Esophagus squamous epithelium (tissue), 5 donors: ENCODE measurements at regions not wholly inside any gene's neighbourhood (a gene's known extent, or its start where the extent isn't known, plus 50 kb on each side); places are given as distances from the start of the nearest gene placed in this dataset.

Source experiments
- DNase-seq: peaks from one replicate; lab custom pipeline; 2025; lab: John Stamatoyannopoulos, UW
- H3K27ac ChIP-seq, 4 donors: fragments of 200-600 bp; sonication (generic); one replicate each; pipeline ENCODE4 v1.5.1; 2016 to 2019; ENCODE audit warnings: mild to moderate bottlenecking in 1 of 4
- H3K27me3 ChIP-seq, 4 donors: fragments of 200-600 bp; sonication (generic); 1 replicate in 3 of 4; 2 replicates in 1 of 4; pipeline versions ENCODE4 v1.5.1 to v1.6.0; 2017 to 2021; ENCODE audit warnings: antibody characterized with exemption in 1 of 4
- H3K36me3 ChIP-seq, 3 donors: fragments of 200-600 bp; sonication (generic); one replicate each; pipeline ENCODE4 v1.5.1; 2016 to 2019
- H3K4me1 ChIP-seq, 3 donors: fragments of 200-600 bp; sonication (generic); one replicate each; pipeline ENCODE4 v1.5.1; 2017 to 2019
- H3K4me3 ChIP-seq, 4 donors: fragments of 200-600 bp; sonication (generic); 1 replicate in 3 of 4; 2 replicates in 1 of 4; pipeline ENCODE4 v1.5.1; 2016 to 2019; ENCODE audit warnings: mild to moderate bottlenecking in 2 of 4, moderate library complexity in 1 of 4
- H3K9me3 ChIP-seq, 3 donors: fragments of 200-600 bp; sonication (generic); one replicate each; pipeline ENCODE4 v1.5.1; 2016 to 2019
- CTCF ChIP-seq, 6 experiments: fragments of 450-650 bp in 4 of 6; fragments of 200-600 bp in 2 of 6; sonication (generic) in 2 of 6; IDR thresholded peaks; one replicate each; pipeline ENCODE4 v1.5.1; 2016 to 2019; ENCODE audit warnings: antibody characterized with exemption in 6 of 6, mild to moderate bottlenecking in 4 of 6, moderate library complexity in 4 of 6
- POLR2A ChIP-seq, 4 donors: fragments of 450-650 bp; IDR thresholded peaks; one replicate each; pipeline ENCODE4 v1.6.1; 2017; ENCODE audit warnings: antibody characterized with exemption in 4 of 4, mild to moderate bottlenecking in 4 of 4, moderate library complexity in 3 of 4
- WGBS, 2 donors: methylation state at CpG; one replicate each; pipeline ENCODE4 v1.1.5; 2018; 5-methylcytosine and 5-hydroxymethylcytosine counted together
- intact Hi-C: fragments of 100-400 bp; cut with DNase I; formaldehyde crosslinking; loops from one replicate; pipeline ENCODE4 v1.15.0; 2022
- donor health status: DM: yes; HTN: yes; CAD: no.

- intact Hi-C loops = no loop called here
- H3K27me3 ChIP-seq = no peaks in the 10 kb centered on the region
- H3K36me3 ChIP-seq = no peaks in the 10 kb centered on the region
- H3K4me3 ChIP-seq = no peak overlapping the region
- no peaks in the 10 kb centered on the region for H3K4me1 ChIP-seq
- H3K27ac ChIP-seq = no peak overlapping the region
- H3K9me3 ChIP-seq = no peaks in the 10 kb centered on the region
- no peak for TF ChIP-seq CTCF (IDR thresholded peaks at IDR 0.05)
- TF ChIP-seq POLR2A (IDR thresholded peaks at IDR 0.05) = no peak
- no peak for DNase-seq
- WGBS, 2 donors = 8 to 33% methylated on average over 3 to 4 of the region's 4 CpGs
These were observed 276.2 kb upstream of the SLC24A2 start for GRCh38 chr9:20065046-20065445.

GRCh38 chr9:20054734-20055133, 265.9 kb upstream of the SLC24A2 start:
- H3K4me1 ChIP-seq = no peaks in the 10 kb centered on the region
- no peak for TF ChIP-seq POLR2A (IDR thresholded peaks at IDR 0.05)
- TF ChIP-seq CTCF (IDR thresholded peaks at IDR 0.05) = no peak
- DNase-seq = no peak
- 58 to 100% methylated on average over 1 of the region's 1 CpG for WGBS, 2 donors
- no peaks in the 10 kb centered on the region for H3K27me3 ChIP-seq
- intact Hi-C loops = no loop called here
- H3K9me3 ChIP-seq = no peaks in the 10 kb centered on the region
- H3K27ac ChIP-seq = no peak overlapping the region
- H3K4me3 ChIP-seq = no peak overlapping the region
- no peaks in the 10 kb centered on the region for H3K36me3 ChIP-seq

- H3K9me3 ChIP-seq = no peaks in the 10 kb centered on the region
- H3K27me3 ChIP-seq = no peaks in the 10 kb centered on the region
- no peak overlapping the region for H3K4me3 ChIP-seq
- intact Hi-C loops = no loop called here
- H3K4me1 ChIP-seq = no peaks in the 10 kb centered on the region
- 85 to 97% methylated on average over 4 of the region's 4 CpGs for WGBS, 2 donors
- no peak overlapping the region for H3K27ac ChIP-seq
- TF ChIP-seq CTCF (IDR thresholded peaks at IDR 0.05) = no peak
- TF ChIP-seq POLR2A (IDR thresholded peaks at IDR 0.05) = no peak
- no peak for DNase-seq
- no peaks in the 10 kb centered on the region for H3K36me3 ChIP-seq
These were observed 260.1 kb upstream of the SLC24A2 start for GRCh38 chr9:20048985-20049384.

GRCh38 chr9:20048437-20048836, 259.6 kb upstream of the SLC24A2 start:
- no peaks in the 10 kb centered on the region for H3K9me3 ChIP-seq
- H3K4me3 ChIP-seq = no peak overlapping the region
- no peak for DNase-seq
- TF ChIP-seq CTCF (IDR thresholded peaks at IDR 0.05) (no peak), POLR2A (IDR thresholded peaks at IDR 0.05) (no peak)
- no peaks in the 10 kb centered on the region for H3K27me3 ChIP-seq
- no peaks in the 10 kb centered on the region for H3K36me3 ChIP-seq
- 52 to 58% methylated on average over 2 of the region's 2 CpGs for WGBS, 2 donors
- no peak overlapping the region for H3K27ac ChIP-seq
- intact Hi-C loops = no loop called here
- H3K4me1 ChIP-seq = no peaks in the 10 kb centered on the region

GRCh38 chr9:20044686-20045085, 255.8 kb upstream of the SLC24A2 start:
- no peaks in the 10 kb centered on the region for H3K36me3 ChIP-seq
- H3K27ac ChIP-seq = no peak overlapping the region
- intact Hi-C loops = no loop called here
- peaks cover 0 to 20% (median 0%) of the 10 kb centered on the region in 3 donors for H3K4me1 ChIP-seq
- H3K4me3 ChIP-seq = no peak overlapping the region
- DNase-seq = no peak
- H3K27me3 ChIP-seq = no peaks in the 10 kb centered on the region
- TF ChIP-seq CTCF (IDR thresholded peaks at IDR 0.05) (no peak), POLR2A (IDR thresholded peaks at IDR 0.05) (no peak)
- H3K9me3 ChIP-seq = no peaks in the 10 kb centered on the region
